ENCODE measurements at regions not wholly inside any gene's neighbourhood (a gene's known extent, or its start where the extent isn't known, plus 50 kb on each side); places are given as distances from the start of the nearest gene placed in this dataset.
"Not testable (repeated sequence)": the region's sequence is repeated elsewhere in the genome, so short reads cannot be mapped to it uniquely, and the experiment has no call there.

DNA sequence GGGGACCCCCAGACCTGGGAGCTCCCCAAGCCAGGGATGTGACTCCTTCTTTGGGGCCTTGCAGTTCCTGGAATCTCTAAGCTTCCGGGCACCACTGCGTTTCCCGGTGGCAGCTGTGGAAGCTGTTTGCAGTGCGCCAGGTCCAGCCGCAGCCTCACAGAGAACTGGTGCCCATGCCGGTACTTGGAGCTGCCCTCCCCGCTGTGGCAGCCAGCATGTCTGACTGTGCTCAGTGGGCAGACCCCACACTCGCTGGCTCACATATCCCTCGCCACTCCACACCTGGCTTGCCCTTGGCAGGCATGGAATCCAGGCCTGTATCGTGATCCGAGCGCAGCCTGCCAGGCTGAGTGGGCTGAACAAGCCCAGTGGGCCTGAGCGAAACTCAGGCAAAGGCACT is 753.2 kb upstream of the PCDH20 start:
- TF ChIP-seq, protein P1, sequence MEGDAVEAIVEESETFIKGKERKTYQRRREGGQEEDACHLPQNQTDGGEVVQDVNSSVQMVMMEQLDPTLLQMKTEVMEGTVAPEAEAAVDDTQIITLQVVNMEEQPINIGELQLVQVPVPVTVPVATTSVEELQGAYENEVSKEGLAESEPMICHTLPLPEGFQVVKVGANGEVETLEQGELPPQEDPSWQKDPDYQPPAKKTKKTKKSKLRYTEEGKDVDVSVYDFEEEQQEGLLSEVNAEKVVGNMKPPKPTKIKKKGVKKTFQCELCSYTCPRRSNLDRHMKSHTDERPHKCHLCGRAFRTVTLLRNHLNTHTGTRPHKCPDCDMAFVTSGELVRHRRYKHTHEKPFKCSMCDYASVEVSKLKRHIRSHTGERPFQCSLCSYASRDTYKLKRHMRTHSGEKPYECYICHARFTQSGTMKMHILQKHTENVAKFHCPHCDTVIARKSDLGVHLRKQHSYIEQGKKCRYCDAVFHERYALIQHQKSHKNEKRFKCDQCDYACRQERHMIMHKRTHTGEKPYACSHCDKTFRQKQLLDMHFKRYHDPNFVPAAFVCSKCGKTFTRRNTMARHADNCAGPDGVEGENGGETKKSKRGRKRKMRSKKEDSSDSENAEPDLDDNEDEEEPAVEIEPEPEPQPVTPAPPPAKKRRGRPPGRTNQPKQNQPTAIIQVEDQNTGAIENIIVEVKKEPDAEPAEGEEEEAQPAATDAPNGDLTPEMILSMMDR (IDR thresholded peaks at IDR 0.05), result no peak
- DNase-seq (no peak), ATAC-seq (no peak)
- intact Hi-C loops (cut with DNase I, micrococcal nuclease), result no loop called here
- H3K4me3 ChIP-seq, result no peak overlapping the region
- H3K36me3 ChIP-seq (ENCODE audit: low read depth), result no peaks in the 10 kb centered on the region
- no peaks in the 10 kb centered on the region for H3K4me1 ChIP-seq (ENCODE audit: low read depth)
- peaks cover 33% of the 10 kb centered on the region for H3K9me3 ChIP-seq

DNA sequence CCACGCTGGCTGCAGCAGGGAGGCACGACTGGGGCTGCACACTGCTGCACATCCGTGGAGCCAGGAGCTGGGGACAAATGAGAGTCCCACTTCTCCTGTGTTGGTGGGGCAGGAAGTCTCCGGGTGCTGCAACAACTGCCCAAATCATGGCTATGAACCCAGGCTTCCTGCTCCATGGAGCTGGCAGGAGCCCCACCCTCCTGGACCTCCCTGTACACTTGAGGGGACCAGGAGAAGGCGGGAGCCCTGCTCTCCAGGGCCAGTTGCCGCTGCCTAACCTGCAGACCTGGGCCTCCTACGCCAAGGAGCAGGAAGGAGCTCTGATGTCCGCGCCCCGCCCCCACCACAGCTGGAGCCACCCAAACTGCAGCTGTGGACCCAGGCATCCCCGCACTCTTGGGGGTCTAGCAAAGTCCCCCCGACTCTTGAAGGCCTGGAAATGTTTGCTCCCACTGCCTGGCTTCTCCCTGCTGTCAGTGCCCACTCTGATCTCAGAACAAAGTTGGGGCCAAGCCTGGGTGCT is 752.1 kb upstream of the PCDH20 start:
- TF ChIP-seq, protein P1 (IDR thresholded peaks at IDR 0.05), result no peak
- intact Hi-C loops (cut with DNase I, micrococcal nuclease), result no loop called here
- ATAC-seq (no peak), DNase-seq (no peak)
- H3K4me1 ChIP-seq (ENCODE audit: low read depth), result no peaks in the 10 kb centered on the region
- H3K36me3 ChIP-seq (ENCODE audit: low read depth), result no peaks in the 10 kb centered on the region
- no peak overlapping the region for H3K4me3 ChIP-seq
- H3K9me3 ChIP-seq, result peaks cover 37% of the 10 kb centered on the region

DNA sequence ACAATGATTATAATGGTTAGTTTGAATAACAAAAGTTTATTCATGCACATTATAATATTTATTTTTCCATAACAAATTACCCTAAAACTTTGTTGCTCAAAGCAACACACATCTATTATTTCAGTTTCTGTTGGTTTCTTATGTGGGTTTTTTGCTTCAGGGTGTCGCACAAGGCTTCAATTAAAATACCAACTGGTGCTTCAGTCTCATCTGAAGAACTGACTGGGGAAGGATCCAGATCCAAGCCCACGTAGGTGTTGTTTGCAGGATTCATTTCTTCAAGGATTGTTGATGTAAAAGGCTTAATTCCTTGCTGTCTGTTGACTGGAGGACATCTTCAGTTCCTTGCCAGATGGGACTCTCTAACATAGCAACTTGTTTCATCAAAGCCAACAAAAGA is 747.2 kb upstream of the PCDH20 start:
- TF ChIP-seq, protein P1 (IDR thresholded peaks at IDR 0.05), result no peak
- Histone ChIP-seq H3K4me1 (ENCODE audit: low read depth) (no peaks in the 10 kb centered on the region), H3K9me3 (peaks cover 35% of the 10 kb centered on the region), H3K36me3 (ENCODE audit: low read depth) (no peaks in the 10 kb centered on the region), H3K4me3 (no peak overlapping the region)
- ATAC-seq (no peak), DNase-seq (no peak)
- intact Hi-C loops (cut with DNase I, micrococcal nuclease), result no loop called here

DNA sequence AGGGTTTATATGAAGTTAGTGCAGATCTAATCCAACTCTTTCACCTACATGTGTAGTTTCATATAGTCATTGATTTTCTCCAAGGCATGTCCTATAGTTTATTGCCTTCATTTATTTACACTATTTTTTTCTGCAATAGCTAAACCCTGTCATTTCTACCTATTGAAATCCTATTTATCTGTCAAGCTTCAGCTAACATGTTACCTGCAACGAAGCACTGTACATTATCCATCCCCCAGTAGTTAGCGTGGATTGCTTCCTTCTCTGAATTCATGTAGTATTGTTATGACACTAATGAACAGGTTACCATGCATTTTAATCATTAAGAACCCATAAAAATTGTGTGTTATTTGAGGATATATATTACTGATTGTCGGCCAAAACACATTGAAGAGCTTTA is 742.9 kb upstream of the PCDH20 start:
- intact Hi-C loops (cut with DNase I, micrococcal nuclease), result no loop called here
- DNase-seq, result no peak
- Histone ChIP-seq H3K36me3 (ENCODE audit: low read depth) (no peaks in the 10 kb centered on the region), H3K9me3 (peaks cover 40% of the 10 kb centered on the region), H3K4me1 (ENCODE audit: low read depth) (no peaks in the 10 kb centered on the region), H3K4me3 (no peak overlapping the region)
- TF ChIP-seq, protein P1 (IDR thresholded peaks at IDR 0.05), result no peak
- no peak for ATAC-seq

DNA sequence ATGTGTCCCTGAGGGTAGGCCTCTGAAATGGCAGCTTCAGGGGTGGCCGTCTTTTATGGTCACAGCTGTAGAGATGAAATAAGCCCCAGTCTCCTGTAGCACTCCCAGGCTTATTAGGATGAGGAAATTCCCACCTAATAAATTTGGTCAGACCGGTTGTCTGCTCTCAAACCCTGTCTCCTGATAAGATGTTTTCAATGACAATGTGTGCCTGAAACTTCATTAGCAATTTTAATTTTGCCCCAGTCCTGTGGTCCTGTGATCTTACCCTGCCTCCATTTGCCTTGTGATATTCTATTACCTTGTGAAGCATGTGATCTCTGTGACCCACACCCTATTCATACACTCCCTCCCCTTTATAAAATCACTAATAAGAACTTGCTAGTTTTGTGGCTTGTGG is 736.1 kb upstream of the PCDH20 start:
- peaks cover 63% of the 10 kb centered on the region for H3K9me3 ChIP-seq
- H3K4me3 ChIP-seq; DNase-seq; H3K36me3 ChIP-seq (ENCODE audit: low read depth); ATAC-seq; intact Hi-C loops (cut with DNase I, micrococcal nuclease); H3K4me1 ChIP-seq (ENCODE audit: low read depth): not testable (repeated sequence)

DNA sequence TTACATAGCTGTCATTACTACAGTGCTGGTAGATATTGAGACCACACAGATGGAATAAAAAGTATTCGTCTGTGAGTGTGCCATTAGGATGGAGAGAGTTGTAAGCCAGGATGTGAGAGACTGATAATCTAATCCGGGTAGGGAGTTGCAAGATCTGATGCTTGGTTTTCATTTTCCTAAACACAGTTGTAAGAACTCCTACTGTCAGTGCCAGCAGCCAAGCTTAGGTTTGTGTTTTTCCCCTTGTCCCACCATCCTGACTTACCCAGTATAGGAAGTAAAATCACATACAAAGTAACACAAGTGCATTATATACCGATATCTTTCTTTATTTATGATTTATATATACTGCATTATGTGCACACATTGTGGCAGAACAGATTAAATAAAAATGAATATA is 726.4 kb upstream of the PCDH20 start:
- Histone ChIP-seq H3K4me1 (ENCODE audit: low read depth) (no peaks in the 10 kb centered on the region), H3K4me3 (no peak overlapping the region), H3K36me3 (ENCODE audit: low read depth) (no peaks in the 10 kb centered on the region), H3K9me3 (peaks cover 53% of the 10 kb centered on the region)
- no peak for ATAC-seq
- TF ChIP-seq, protein P1 (IDR thresholded peaks at IDR 0.05), result no peak
- intact Hi-C loops (cut with DNase I, micrococcal nuclease), result no loop called here
- DNase-seq, result no peak

Data from mucosa of descending colon (tissue), 3 donors.